Mucosa of gallbladder (tissue), 1 donor: ENCODE measurements at regions not wholly inside any gene's neighbourhood (a gene's known extent, or its start where the extent isn't known, plus 50 kb on each side); places are given as distances from the start of the nearest gene placed in this dataset.

ENCODE experiments used
- DNase-seq: peaks from one replicate; pipeline ENCODE4 v3.0.0-alpha.2; 2020; ENCODE audit warnings: low spot score
- donor health status: DM: no; HTN: no; CAD: no.

DNA sequence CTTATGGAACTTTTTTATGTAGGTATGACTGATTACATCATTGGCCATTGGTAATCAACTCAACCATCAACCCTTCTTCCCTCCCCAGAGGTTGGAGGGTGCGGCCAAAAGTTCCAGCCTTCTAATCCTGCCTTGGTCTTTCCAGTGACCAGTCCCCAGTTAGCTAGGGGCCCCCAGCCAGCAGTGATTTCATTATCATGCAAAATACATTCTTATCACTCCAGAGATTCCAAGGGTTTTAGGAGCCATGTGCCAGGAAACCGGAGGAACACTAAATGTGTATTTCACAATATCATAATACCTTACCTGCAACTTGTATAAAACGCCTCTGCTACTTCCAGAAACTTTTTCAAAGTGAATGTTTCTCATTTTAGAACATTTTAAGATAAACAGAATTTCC, 181.5 kb upstream of the PELI2 start:
- no peak for DNase-seq

DNA sequence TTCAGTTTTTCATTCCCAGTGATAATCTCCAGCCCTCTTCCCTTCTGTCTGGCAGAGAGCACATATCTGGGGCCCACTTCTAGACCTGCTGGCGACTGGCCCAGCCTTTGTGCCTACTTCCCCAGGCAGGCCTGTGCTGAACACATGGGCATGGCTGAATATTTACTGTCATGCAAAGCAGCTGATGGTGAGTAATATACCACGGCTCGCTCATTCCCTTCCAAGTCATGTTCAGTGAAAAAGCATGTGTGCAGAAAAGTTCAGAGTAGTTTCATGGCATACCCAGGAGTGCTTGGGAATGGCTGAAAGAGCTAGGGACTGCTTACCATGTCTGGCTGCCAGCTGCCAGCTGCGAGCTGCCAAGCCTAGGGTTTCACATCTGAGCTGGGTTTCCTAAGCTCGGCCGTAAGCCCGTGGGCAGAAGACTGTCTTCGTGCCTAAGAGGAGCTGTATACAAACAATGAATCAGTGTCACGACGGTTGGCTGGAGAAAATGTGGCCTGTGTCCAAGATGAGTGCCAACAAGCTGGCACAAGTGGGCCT, 179.9 kb upstream of the PELI2 start:
- DNase-seq: no peak

- DNase-seq: no peak
Observed at GRCh38 chr14:55942076-55942654, 176.0 kb upstream of the PELI2 start.

GRCh38 chr14:55942826-55943225, 175.4 kb upstream of the PELI2 start:
- no peak for DNase-seq

GRCh38 chr14:55944757-55945156, 173.5 kb upstream of the PELI2 start:
- DNase-seq: no peak

DNA sequence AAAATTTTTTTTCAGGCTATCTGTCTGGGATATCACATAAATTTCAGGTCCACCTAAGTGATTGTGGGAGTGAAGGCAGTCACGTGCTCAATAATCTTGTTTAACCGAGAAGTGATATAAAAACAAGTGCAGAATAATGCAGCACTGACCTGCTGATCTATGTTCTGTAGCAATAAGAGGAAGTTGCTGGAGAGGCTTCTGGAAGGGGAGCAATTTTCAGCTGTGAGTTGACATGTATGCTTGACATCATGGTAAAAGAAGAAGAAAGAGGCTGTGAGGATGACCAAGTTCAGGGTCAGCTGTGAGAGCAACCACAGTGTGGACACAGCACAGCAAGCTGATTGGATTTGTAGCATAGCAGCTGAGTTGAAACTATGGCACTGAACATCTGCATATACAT, 172.0 kb upstream of the PELI2 start:
- DNase-seq: no peak

- no peak for DNase-seq
Observed at GRCh38 chr14:55948399-55948798, 169.8 kb upstream of the PELI2 start.

DNA sequence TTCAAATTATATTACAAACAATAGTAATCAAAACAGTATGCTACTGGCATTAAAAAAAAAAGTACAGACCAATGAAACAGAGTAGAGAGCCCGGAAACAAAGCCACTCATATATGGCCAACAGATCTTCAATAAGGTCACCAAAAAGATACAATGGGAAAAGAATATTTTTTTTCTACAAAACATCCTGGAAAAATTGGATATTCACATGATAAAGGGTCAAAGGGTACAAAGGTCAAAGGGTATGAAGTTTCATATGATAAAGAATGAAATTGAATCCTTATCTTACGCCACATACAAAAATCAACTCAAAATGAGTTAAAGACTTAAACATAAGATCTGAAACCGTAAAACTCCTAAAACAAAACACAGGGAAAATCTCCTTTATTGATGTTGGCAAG, 168.5 kb upstream of the PELI2 start:
- no peak for DNase-seq

DNA sequence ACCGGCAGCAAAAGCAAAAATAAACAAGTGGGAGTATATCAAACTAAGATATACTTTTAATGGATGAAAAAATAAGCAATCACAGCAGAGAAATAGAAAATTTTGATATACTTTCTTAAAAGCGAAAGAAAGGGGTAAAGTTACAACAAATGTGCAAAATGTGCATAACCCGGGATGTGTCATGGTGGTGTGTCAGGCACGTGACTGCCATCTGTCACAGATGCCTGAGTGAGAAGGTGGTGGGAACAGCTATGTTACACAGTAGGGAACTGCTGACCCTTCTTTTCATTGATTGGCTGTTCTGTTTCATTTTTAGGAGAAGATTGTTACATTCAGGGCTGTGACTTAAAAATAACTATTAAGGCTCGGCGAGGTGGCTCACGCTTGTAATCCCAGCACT, 168.1 kb upstream of the PELI2 start:
- no peak for DNase-seq

GRCh38 chr14:55951341-55952206, 166.6 kb upstream of the PELI2 start:
- DNase-seq: no peak

DNA sequence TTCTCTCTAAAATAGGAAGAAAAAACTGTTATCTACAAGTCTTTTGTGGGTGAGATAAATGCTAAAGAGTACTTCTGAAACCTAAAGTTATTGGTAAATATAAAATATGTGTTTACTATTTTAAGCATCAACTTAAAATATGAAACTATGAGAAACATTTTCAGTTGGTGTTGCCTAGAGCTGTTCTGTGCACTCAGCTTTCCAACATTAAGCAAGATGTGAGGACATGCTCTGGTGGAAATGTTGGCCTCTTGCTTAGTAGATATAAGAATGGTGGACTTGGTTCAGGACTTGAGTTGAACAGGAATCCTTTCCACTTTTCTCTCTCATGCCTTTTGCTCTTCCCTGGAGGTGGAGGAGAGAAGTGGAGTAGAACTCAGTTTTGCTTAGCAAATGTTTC, 164.1 kb upstream of the PELI2 start:
- DNase-seq: no peak

- DNase-seq: no peak
Observed at GRCh38 chr14:55955175-55955574, 163.0 kb upstream of the PELI2 start.

DNA sequence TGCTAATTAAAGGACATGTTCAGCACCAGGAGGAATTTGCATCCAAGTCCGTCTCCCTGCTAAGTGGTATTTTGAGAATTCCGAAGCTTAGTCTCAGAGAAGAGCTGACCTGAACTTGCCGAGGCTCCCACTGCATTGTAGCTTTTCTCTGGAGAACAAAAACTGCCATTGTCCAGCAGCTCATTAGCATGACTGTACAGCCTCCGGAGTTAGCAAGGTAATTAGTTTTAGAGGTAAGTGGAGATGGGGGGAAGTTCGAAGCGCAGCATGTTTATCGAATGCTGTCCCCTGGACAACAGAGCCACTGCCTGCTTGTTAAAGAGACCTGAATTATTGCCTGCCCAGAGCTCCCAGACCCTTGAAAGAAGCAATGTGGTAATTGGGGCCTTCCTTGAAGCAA, 160.3 kb upstream of the PELI2 start:
- DNase-seq: no peak

- no peak for DNase-seq
Observed at GRCh38 chr14:55963295-55963694, 154.9 kb upstream of the PELI2 start.

- no peak for DNase-seq
Observed at GRCh38 chr14:55964091-55964490, 154.1 kb upstream of the PELI2 start.

DNA sequence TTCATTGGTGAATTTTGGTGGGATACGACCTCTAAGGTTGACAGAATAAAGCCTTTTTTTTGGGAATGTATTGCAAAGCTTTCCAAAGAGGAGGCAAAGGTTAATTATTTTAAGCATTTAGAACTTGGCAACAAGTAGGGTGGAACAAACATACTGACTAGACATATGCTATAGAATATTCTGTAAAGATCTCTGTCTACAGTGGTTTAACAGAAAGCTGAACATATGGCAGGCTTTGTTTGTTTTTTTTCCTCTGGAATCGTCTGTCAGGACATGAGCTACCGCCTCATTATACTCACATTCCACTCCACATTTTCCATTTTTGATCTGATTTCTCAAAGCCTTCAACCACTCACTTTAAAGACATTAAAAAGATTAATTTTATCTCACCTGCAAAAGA, 153.4 kb upstream of the PELI2 start:
- DNase-seq: no peak

GRCh38 chr14:55965851-55966250, 152.4 kb upstream of the PELI2 start:
- no peak for DNase-seq

DNA sequence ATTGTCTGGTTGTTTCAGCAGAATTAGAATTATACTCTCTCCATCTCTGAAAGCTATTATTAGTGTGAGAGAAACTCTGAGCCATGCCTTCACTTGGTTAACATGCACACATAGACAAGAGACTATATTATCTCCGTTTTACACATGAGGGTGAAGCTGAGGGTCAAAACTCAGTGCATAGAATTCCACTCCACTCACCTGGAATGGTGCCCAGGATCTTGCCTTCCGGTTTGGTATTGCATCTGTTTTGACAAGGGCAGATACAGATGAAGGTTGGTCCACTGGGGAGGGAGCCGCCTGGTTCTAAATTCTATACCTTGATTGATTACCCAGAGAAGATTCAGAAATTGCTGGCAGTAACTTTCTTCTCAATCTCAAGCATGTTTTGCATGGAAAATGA, 149.5 kb upstream of the PELI2 start:
- DNase-seq: no peak

- no peak for DNase-seq
Observed at GRCh38 chr14:55973285-55973800, 144.9 kb upstream of the PELI2 start.

- DNase-seq: no peak
Observed at GRCh38 chr14:55973911-55974630, 144.1 kb upstream of the PELI2 start.

- DNase-seq: no peak
Observed at GRCh38 chr14:55975281-55975910, 142.8 kb upstream of the PELI2 start.

DNA sequence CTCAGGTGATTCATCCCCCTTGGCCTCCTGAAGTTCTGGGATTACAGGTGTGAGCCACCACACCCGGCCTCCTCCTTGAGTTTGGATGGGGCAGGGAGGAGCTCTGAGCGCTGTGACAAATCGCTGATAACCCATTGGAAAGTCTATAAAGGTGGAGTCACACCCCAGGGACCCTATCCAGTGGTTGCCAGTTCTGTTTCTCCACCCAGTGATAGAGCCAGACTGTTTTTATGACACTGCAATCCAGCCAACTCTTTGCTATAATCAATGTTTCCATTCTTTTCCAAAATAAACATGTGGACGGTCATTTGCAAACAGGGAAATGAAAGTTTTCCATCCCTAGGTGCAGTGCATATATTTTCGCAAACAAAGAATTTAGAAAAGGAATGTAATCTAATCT, 142.0 kb upstream of the PELI2 start:
- DNase-seq: peak; percentile 15
